Panc1 (cell line): ENCODE measurements at regions not wholly inside any gene's neighbourhood (a gene's known extent, or its start where the extent isn't known, plus 50 kb on each side); places are given as distances from the start of the nearest gene placed in this dataset.

ENCODE experiments used
- ATAC-seq: fragments of 200-7000 bp; cut with Tn5 transposase; 2 replicates; pipeline ENCODE4 v1.9.1; 2020; ENCODE audit warnings: mild to moderate bottlenecking, moderate library complexity
- BruUV-seq: library from RNA; stranded (reverse); fragments of 400-500 nt; replicated peaks from 2 replicates; lab custom pipeline; 2021; lab: Mats Ljungman, UMichigan
- CTCF ChIA-PET: fragments of 300-600 bp; sonication (Branson Sonifier 250); formaldehyde crosslinking; loops from one replicate; lab custom pipeline; 2022; ENCODE audit warnings: antibody characterized with exemption; lab: Charles Lee
- POLR2A ChIA-PET: fragments of 300-600 bp; sonication (Branson Sonifier 250); formaldehyde crosslinking; loops from one replicate; lab custom pipeline; 2022; ENCODE audit warnings: antibody characterized with exemption; lab: Charles Lee
- DNase-seq: peaks from one replicate; pipeline ENCODE4 v3.0.0-alpha.2; 2010; ENCODE audit warnings: low read depth, low spot score
- H3K27ac ChIP-seq: 2 replicates; pipeline ENCODE4 v1.5.1; 2011; ENCODE audit warnings: mild to moderate bottlenecking, low read length, inconsistent platforms
- H3K27me3 ChIP-seq: fragments of 200-500 bp; sonication (Bioruptor generic); 2 replicates; pipeline ENCODE4 v1.6.0; 2014; ENCODE audit warnings: low read length, inconsistent platforms; ENCODE audit not compliant: control insufficient read depth, insufficient read depth
- H3K36me3 ChIP-seq: fragments of 200-500 bp; sonication (Bioruptor generic); 2 replicates; pipeline ENCODE4 v1.5.1; 2014; ENCODE audit warnings: inconsistent platforms, mild to moderate bottlenecking, low read length, moderate library complexity; ENCODE audit not compliant: control insufficient read depth, insufficient read depth
- H3K4me1 ChIP-seq: 2 replicates; pipeline ENCODE4 v1.5.1; 2011; ENCODE audit warnings: inconsistent platforms, mild to moderate bottlenecking, low read length, moderate library complexity; ENCODE audit not compliant: control insufficient read depth, insufficient read depth
- H3K4me3 ChIP-seq, 2 experiments: 2 replicates each; pipeline ENCODE4 v1.5.1; 2011 to 2012; ENCODE audit warnings: low read depth in 2 of 2, low read length in 2 of 2, mild to moderate bottlenecking in 2 of 2, inconsistent platforms in 1 of 2, moderate library complexity in 1 of 2
- H3K9me3 ChIP-seq: fragments of 200-500 bp; sonication (Bioruptor generic); 2 replicates; pipeline ENCODE4 v1.5.1; 2014; ENCODE audit warnings: low read depth, mild to moderate bottlenecking, inconsistent platforms, low read length, moderate library complexity; ENCODE audit not compliant: control insufficient read depth, insufficient read depth
- CTCF ChIP-seq: fragments of 450-650 bp; IDR thresholded peaks from 2 replicates; pipeline ENCODE4 v1.5.1; 2017; ENCODE audit warnings: mild to moderate bottlenecking
- POLR2AphosphoS5 ChIP-seq: IDR thresholded peaks from 2 replicates; pipeline ENCODE4 v1.6.1; 2012; ENCODE audit warnings: mild to moderate bottlenecking, low read depth, low read length, moderate library complexity
- REST ChIP-seq, 2 experiments: IDR thresholded peaks; 2 replicates each; pipeline ENCODE4 v1.6.1; 2011 to 2012; ENCODE audit warnings: low read depth in 2 of 2, control low read depth in 1 of 2, low read length in 1 of 2, mild to moderate bottlenecking in 1 of 2, moderate library complexity in 1 of 2; ENCODE audit not compliant: insufficient read depth in 1 of 2
- SIN3A ChIP-seq: IDR thresholded peaks from 2 replicates; pipeline ENCODE4 v1.6.1; 2012; ENCODE audit warnings: low read depth, mild to moderate bottlenecking, low read length, moderate library complexity, borderline replicate concordance; ENCODE audit not compliant: insufficient read depth
- TCF7L2 ChIP-seq: IDR thresholded peaks from 2 replicates; pipeline ENCODE4 v1.6.1; 2011; ENCODE audit warnings: mild to moderate bottlenecking, low read depth, low read length, inconsistent platforms
- in situ Hi-C: cut with HindIII; loops from 2 replicates; pipeline ENCODE4 v1.10.0; 2016; ENCODE audit warnings: low sequenced_read_pairs, low pct_unique_long_range_greater_than_20kb
- intact Hi-C: fragments of 100-400 bp; cut with micrococcal nuclease; formaldehyde crosslinking; loops from one replicate; pipeline ENCODE4 v1.10.0; 2022; ENCODE audit not compliant: unreplicated experiment

GRCh38 chr12:62205346-62205745 lies 54.9 kb upstream of the USP15 start:
- intact Hi-C loops (no loop called here), in situ Hi-C loops (no loop called here)
- H3K27me3 ChIP-seq = no peaks in the 10 kb centered on the region
- H3K9me3 ChIP-seq = no peaks in the 10 kb centered on the region
- ATAC-seq (no peak), DNase-seq (no peak)
- TF ChIP-seq SIN3A = no peak
- TF ChIP-seq REST (IDR thresholded peaks at IDR 0.05; ENCODE audit: insufficient read depth in 1 of 2, low read depth in 2 of 2, low read length in 1 of 2) = no peak
- TF ChIP-seq TCF7L2 = no peak
- TF ChIP-seq CTCF = no peak
- TF ChIP-seq POLR2AphosphoS5 = no peak
- no TSS peak for BruUV-seq
- no peak overlapping the region for H3K4me3 ChIP-seq
- H3K27ac ChIP-seq = no peak overlapping the region
- ChIA-PET POLR2A (no interaction called here), CTCF (no interaction called here)
- H3K4me1 ChIP-seq = no peaks in the 10 kb centered on the region
- H3K36me3 ChIP-seq = no peaks in the 10 kb centered on the region

GRCh38 chr12:62207248-62207647 lies 53.0 kb upstream of the USP15 start:
- intact Hi-C loops = no loop called here
- Histone ChIP-seq H3K4me3 (no peak overlapping the region), H3K36me3 (no peaks in the 10 kb centered on the region), H3K4me1 (0 out of 2 replicates have a peak, but pooled peaks cover 2% of the 10 kb centered on the region), H3K9me3 (no peaks in the 10 kb centered on the region), H3K27me3 (peaks cover 9% of the 10 kb centered on the region), H3K27ac (no peak overlapping the region)
- ATAC-seq (no peak), DNase-seq (no peak)
- no TSS peak for BruUV-seq
- in situ Hi-C loops = no loop called here
- TF ChIP-seq CTCF (no peak), SIN3A (no peak), REST (IDR thresholded peaks at IDR 0.05; ENCODE audit: insufficient read depth in 1 of 2, low read depth in 2 of 2, low read length in 1 of 2) (no peak), TCF7L2 (no peak), POLR2AphosphoS5 (no peak)
- ChIA-PET POLR2A (no interaction called here), CTCF (no interaction called here)
